HL-60 (cell line): ENCODE measurements at regions not wholly inside any gene's neighbourhood (a gene's known extent, or its start where the extent isn't known, plus 50 kb on each side); places are given as distances from the start of the nearest gene placed in this dataset.

Experiments
- DNase-seq, 2 experiments: peaks; one replicate each; pipeline ENCODE4 v3.0.0-alpha.2; 2010 to 2020; ENCODE audit warnings: low read depth in 1 of 2, low spot score in 1 of 2
- H3K27ac ChIP-seq: fragments of 250-450 bp; sonication (Bioruptor Pico); replicated peaks from 2 replicates; pipeline ENCODE4 v1.5.1; 2020; ENCODE audit warnings: mild to moderate bottlenecking, moderate library complexity
- H3K27me3 ChIP-seq: fragments of 250-450 bp; sonication (Bioruptor Pico); 2 replicates; pipeline ENCODE4 v1.5.1; 2021; ENCODE audit warnings: mild to moderate bottlenecking, moderate library complexity; ENCODE audit not compliant: insufficient read depth, poor library complexity, severe bottlenecking
- H3K4me3 ChIP-seq: replicated peaks from 2 replicates; pipeline ENCODE4 v1.5.1; 2011; ENCODE audit warnings: mild to moderate bottlenecking, control low read depth, low read length; ENCODE audit not compliant: insufficient read depth
- GABPA ChIP-seq: IDR thresholded peaks from 2 replicates; pipeline ENCODE4 v1.6.1; 2012; ENCODE audit warnings: low read depth
- POLR2AphosphoS5 ChIP-seq: IDR thresholded peaks from 2 replicates; pipeline ENCODE4 v1.6.1; 2012; ENCODE audit warnings: low read depth
- SPI1 ChIP-seq: IDR thresholded peaks from 2 replicates; pipeline ENCODE4 v1.6.1; 2012; ENCODE audit warnings: low read depth, mild to moderate bottlenecking, borderline replicate concordance
- TF ChIP-seq, protein P1 (sequence below): IDR thresholded peaks from one replicate; pipeline ENCODE4 v1.5.1; 2011; ENCODE audit warnings: low read length, control low read depth, inconsistent platforms; ENCODE audit not compliant: insufficient read depth
- TF ChIP-seq, protein P2 (sequence below): IDR thresholded peaks from 2 replicates; pipeline ENCODE4 v1.6.1; 2012; ENCODE audit warnings: low read depth; ENCODE audit not compliant: insufficient replicate concordance

DNA sequence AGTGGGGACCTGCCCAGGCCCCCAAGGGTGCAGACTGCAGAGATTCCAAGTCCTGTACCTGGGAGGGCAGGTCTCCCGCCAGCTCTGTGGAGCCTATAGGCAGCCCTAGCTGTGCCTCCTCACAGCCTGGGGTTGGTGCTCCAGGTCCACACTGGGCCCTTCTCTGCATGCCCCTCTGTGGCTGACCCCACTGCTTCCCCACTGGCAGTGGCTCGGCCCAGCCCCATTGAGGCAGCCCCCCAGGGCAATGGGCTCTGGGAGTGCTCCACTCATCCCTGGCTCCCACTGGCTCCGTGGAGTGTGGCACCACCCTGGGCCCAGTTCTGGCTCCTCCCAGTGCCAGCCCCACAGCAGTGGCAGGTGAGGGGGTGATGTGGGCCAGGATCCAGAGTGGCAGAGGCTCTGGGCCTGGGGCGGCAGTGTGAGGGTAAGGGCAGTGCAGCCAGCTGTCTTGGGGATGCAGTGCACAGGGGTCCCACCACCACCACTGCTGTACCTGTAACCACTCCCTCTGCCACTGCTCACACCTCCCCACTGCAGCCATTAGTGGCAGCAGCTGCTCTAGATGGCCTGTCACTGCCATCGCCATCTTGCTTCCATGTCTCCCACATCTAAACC is 312.2 kb downstream of the GPM6A start:
- H3K27me3 ChIP-seq = no peaks in the 10 kb centered on the region
- no peak overlapping the region for H3K4me3 ChIP-seq
- TF ChIP-seq POLR2AphosphoS5 = no peak
- TF ChIP-seq, protein P1, sequence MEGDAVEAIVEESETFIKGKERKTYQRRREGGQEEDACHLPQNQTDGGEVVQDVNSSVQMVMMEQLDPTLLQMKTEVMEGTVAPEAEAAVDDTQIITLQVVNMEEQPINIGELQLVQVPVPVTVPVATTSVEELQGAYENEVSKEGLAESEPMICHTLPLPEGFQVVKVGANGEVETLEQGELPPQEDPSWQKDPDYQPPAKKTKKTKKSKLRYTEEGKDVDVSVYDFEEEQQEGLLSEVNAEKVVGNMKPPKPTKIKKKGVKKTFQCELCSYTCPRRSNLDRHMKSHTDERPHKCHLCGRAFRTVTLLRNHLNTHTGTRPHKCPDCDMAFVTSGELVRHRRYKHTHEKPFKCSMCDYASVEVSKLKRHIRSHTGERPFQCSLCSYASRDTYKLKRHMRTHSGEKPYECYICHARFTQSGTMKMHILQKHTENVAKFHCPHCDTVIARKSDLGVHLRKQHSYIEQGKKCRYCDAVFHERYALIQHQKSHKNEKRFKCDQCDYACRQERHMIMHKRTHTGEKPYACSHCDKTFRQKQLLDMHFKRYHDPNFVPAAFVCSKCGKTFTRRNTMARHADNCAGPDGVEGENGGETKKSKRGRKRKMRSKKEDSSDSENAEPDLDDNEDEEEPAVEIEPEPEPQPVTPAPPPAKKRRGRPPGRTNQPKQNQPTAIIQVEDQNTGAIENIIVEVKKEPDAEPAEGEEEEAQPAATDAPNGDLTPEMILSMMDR = no peak
- no peak for TF ChIP-seq GABPA
- TF ChIP-seq, protein P2, sequence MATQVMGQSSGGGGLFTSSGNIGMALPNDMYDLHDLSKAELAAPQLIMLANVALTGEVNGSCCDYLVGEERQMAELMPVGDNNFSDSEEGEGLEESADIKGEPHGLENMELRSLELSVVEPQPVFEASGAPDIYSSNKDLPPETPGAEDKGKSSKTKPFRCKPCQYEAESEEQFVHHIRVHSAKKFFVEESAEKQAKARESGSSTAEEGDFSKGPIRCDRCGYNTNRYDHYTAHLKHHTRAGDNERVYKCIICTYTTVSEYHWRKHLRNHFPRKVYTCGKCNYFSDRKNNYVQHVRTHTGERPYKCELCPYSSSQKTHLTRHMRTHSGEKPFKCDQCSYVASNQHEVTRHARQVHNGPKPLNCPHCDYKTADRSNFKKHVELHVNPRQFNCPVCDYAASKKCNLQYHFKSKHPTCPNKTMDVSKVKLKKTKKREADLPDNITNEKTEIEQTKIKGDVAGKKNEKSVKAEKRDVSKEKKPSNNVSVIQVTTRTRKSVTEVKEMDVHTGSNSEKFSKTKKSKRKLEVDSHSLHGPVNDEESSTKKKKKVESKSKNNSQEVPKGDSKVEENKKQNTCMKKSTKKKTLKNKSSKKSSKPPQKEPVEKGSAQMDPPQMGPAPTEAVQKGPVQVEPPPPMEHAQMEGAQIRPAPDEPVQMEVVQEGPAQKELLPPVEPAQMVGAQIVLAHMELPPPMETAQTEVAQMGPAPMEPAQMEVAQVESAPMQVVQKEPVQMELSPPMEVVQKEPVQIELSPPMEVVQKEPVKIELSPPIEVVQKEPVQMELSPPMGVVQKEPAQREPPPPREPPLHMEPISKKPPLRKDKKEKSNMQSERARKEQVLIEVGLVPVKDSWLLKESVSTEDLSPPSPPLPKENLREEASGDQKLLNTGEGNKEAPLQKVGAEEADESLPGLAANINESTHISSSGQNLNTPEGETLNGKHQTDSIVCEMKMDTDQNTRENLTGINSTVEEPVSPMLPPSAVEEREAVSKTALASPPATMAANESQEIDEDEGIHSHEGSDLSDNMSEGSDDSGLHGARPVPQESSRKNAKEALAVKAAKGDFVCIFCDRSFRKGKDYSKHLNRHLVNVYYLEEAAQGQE = no peak
- no peak for TF ChIP-seq SPI1
- DNase-seq = no peak
- no peak overlapping the region for H3K27ac ChIP-seq

DNA sequence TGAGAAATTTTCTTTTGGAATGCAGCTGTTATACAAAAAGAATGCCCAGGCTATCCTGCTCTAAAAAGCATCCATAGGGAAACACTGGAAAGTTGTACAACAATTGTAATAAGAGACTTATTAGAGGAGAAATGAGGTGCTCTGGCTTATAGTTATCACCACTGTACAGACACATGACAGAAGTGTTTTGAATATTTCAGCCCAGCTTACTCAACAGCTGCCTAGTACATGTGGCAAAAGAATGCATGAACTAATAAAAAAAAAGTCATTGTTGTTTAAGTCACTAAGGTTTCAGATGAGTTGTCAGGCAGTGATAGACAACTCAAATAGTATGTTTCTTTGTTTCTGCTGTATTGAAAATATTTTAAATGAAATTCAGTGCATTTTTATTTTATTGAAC is 307.7 kb downstream of the GPM6A start:
- no peak overlapping the region for H3K4me3 ChIP-seq
- H3K27ac ChIP-seq = no peak overlapping the region
- TF ChIP-seq GABPA (no peak), SPI1 (no peak), POLR2AphosphoS5 (no peak)
- TF ChIP-seq, protein P1 = no peak
- TF ChIP-seq, protein P2 = no peak
- DNase-seq = no peak
- no peaks in the 10 kb centered on the region for H3K27me3 ChIP-seq

DNA sequence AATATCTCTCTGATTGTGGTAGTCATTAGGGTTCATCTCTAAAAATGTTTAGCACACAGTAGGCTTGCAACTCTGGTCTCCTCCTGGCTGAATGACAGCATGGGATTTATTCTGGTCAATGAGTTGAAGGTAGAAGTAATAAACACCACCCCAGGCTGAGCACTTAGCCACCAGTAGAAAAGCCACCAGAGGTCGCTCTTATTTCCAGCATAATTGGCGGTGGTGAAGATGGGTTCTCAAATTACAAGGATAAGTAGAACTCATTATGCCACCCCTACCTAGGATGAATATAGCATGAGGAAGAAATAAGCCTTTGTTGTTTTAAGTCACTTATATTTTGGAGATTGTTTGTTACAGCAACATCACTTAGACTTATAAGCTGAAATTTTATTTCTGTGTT is 302.7 kb downstream of the GPM6A start:
- no peak overlapping the region for H3K4me3 ChIP-seq
- no peak for DNase-seq
- H3K27ac ChIP-seq = no peak overlapping the region
- TF ChIP-seq SPI1 = no peak
- TF ChIP-seq, protein P2 = no peak
- no peaks in the 10 kb centered on the region for H3K27me3 ChIP-seq
